GM18519 (cell line): ENCODE measurements at regions not wholly inside any gene's neighbourhood (a gene's known extent, or its start where the extent isn't known, plus 50 kb on each side); places are given as distances from the start of the nearest gene placed in this dataset.
"Not testable (repeated sequence)": the region's sequence is repeated elsewhere in the genome, so short reads cannot be mapped to it uniquely, and the experiment has no call there.

Experiments used
- ATAC-seq: cut with Tn5 transposase; IDR thresholded peaks from one replicate; pipeline ENCODE4 v1.9.1; 2021; ENCODE audit warnings: mild to moderate bottlenecking, moderate library complexity; ENCODE audit not compliant: unreplicated experiment, low FRiP score

- no peak for ATAC-seq
These were observed 108.4 kb upstream of the FAM3C start for GRCh38 chr7:121504482-121504881.

GRCh38 chr7:121503730-121504129, 107.6 kb upstream of the FAM3C start:
- no peak for ATAC-seq

- ATAC-seq: no peak
These were observed 106.9 kb upstream of the FAM3C start for GRCh38 chr7:121503039-121503438.

- ATAC-seq: no peak
These were observed 105.5 kb upstream of the FAM3C start for GRCh38 chr7:121501566-121501965.

- ATAC-seq: no peak
These were observed 104.4 kb upstream of the FAM3C start for GRCh38 chr7:121500360-121501058.

- ATAC-seq: no peak
These were observed 103.5 kb upstream of the FAM3C start for GRCh38 chr7:121499624-121500023.

GRCh38 chr7:121498816-121499215, 102.7 kb upstream of the FAM3C start:
- ATAC-seq: no peak

- not testable (repeated sequence) for ATAC-seq
These were observed 101.4 kb upstream of the FAM3C start for GRCh38 chr7:121497545-121497944.

- no peak for ATAC-seq
These were observed 98.4 kb upstream of the FAM3C start for GRCh38 chr7:121494516-121494915.

GRCh38 chr7:121493553-121493952, 97.4 kb upstream of the FAM3C start:
- ATAC-seq: no peak

- ATAC-seq: no peak
These were observed 94.2 kb upstream of the FAM3C start for GRCh38 chr7:121490309-121490708.

GRCh38 chr7:121489440-121489839, 93.3 kb upstream of the FAM3C start:
- no peak for ATAC-seq

- ATAC-seq: no peak
These were observed 92.1 kb upstream of the FAM3C start for GRCh38 chr7:121488111-121488650.

- ATAC-seq: no peak
These were observed 90.5 kb upstream of the FAM3C start for GRCh38 chr7:121486590-121486989.

- ATAC-seq: no peak
These were observed 89.5 kb upstream of the FAM3C start for GRCh38 chr7:121485467-121486243.

- no peak for ATAC-seq
These were observed 88.1 kb upstream of the FAM3C start for GRCh38 chr7:121484089-121484763.

GRCh38 chr7:121480566-121481335, 84.6 kb upstream of the FAM3C start:
- no peak for ATAC-seq

GRCh38 chr7:121480058-121480457, 84.0 kb upstream of the FAM3C start:
- no peak for ATAC-seq

- no peak for ATAC-seq
These were observed 83.4 kb upstream of the FAM3C start for GRCh38 chr7:121479466-121479865.

- no peak for ATAC-seq
These were observed 79.7 kb upstream of the FAM3C start for GRCh38 chr7:121475806-121476205.
